ENCODE measurements at regions not wholly inside any gene's neighbourhood (a gene's known extent, or its start where the extent isn't known, plus 50 kb on each side); places are given as distances from the start of the nearest gene placed in this dataset.

DNA sequence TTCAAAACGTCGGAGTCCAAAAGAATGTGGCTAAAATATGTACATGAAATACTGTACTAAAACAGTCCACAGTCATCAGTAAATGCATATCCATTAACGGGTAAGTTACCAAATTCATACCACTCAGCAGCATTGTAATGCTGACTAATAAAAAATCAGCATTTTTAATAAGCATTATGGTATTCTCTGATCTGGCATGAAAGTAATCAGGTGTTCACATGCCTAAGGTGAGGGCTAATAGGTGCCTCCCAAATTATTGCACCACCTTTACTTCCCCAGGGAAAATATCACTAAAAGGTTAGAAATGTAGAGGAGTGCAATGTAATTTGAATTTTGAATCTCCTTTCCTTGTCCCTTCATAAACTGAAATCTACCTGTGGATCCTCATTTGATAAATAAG lies 69.6 kb upstream of the PTGS2 start:
- no peaks in the 10 kb centered on the region for H3K36me3 Mint-ChIP-seq (ENCODE audit: insufficient read depth)
- peaks cover 2% of the 10 kb centered on the region for H3K27me3 Mint-ChIP-seq (ENCODE audit: low read depth)
- H3K9me3 Mint-ChIP-seq: no peaks in the 10 kb centered on the region
- H3K4me1 Mint-ChIP-seq (ENCODE audit: low read depth): no peaks in the 10 kb centered on the region
- H3K4me3 Mint-ChIP-seq: no peak overlapping the region
- DNase-seq (no peak), ATAC-seq (no peak)

DNA sequence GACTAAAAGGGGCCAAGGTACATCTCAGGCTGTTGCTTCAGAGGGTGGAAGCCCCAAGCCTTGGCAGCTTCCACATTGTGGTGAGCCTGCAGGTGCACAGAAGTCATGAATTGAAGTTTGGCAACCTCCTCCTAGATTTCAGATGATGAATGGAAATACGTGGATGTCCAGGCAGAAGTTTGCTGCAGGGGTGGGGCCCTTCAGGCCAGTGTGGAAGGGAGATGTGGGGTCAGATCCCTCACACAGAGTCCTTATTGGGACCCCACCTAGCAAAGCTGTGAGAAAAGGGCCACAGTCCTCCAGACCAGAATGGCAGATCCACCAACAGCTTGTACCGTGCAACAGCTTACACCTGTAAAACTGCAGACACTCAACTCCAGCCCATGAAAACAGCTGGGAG lies 67.4 kb upstream of the PTGS2 start:
- DNase-seq (no peak), ATAC-seq (no peak)
- Mint-ChIP-seq H3K9me3 (no peaks in the 10 kb centered on the region), H3K4me3 (no peak overlapping the region), H3K36me3 (ENCODE audit: insufficient read depth) (no peaks in the 10 kb centered on the region), H3K4me1 (ENCODE audit: low read depth) (no peaks in the 10 kb centered on the region), H3K27me3 (ENCODE audit: low read depth) (peaks cover 2% of the 10 kb centered on the region)

DNA sequence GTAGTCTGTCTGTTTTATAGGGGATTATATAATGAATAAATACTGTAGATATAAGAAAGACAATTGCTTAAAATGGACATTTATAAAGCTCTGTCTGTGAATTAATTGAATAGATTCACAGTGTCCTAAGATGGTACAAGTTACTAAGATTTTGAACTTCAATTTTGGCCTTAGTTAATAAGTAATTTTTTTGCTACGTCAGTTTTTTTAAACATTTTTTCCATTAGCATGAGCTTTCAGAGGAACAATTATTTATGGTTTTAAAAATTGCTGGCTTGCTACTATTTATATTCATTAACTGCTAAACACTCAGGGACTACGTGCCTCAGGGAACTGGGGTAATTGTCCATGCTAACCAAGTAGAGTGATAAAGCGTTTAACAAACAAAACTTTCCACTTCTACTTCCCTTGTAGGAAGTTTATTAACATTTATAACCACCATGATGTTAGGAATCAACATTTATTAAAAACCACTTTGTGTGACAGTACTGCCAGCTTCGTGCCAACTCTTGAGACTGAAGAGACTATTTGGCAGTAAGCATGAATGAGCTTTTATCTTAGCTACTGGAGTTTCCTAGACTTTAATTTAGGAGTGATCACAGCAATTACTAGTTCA lies 65.4 kb upstream of the PTGS2 start:
- no peaks in the 10 kb centered on the region for H3K9me3 Mint-ChIP-seq
- H3K4me3 Mint-ChIP-seq: no peak overlapping the region
- H3K36me3 Mint-ChIP-seq (ENCODE audit: insufficient read depth): no peaks in the 10 kb centered on the region
- ATAC-seq: no peak
- DNase-seq: no peak
- no peaks in the 10 kb centered on the region for H3K4me1 Mint-ChIP-seq (ENCODE audit: low read depth)
- H3K27me3 Mint-ChIP-seq (ENCODE audit: low read depth): peaks cover 2% of the 10 kb centered on the region

DNA sequence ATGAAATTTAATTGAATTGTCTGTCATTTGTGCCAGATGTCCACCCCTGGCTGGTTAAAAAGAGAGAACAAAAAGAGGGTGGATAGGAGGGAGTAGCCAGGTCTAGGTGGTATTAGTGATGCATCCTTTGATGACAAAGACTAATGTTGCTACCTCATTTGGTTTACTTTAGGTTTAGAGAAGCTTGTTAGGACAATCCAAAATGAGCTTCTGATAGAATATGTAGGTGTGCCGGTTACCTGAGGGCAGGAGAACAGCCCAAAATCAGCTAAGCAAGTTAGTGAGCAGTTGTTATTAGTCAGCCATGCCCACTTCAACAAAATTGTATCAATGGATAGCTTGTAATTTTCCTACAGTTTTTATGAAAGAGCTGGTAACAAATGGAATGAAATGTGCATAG lies 61.4 kb upstream of the PTGS2 start:
- DNase-seq (no peak), ATAC-seq (no peak)
- no peaks in the 10 kb centered on the region for H3K36me3 Mint-ChIP-seq (ENCODE audit: insufficient read depth)
- H3K4me1 Mint-ChIP-seq (ENCODE audit: low read depth): peaks cover 10% of the 10 kb centered on the region
- no peaks in the 10 kb centered on the region for H3K9me3 Mint-ChIP-seq
- H3K27me3 Mint-ChIP-seq (ENCODE audit: low read depth): no peaks in the 10 kb centered on the region
- no peak overlapping the region for H3K4me3 Mint-ChIP-seq

DNA sequence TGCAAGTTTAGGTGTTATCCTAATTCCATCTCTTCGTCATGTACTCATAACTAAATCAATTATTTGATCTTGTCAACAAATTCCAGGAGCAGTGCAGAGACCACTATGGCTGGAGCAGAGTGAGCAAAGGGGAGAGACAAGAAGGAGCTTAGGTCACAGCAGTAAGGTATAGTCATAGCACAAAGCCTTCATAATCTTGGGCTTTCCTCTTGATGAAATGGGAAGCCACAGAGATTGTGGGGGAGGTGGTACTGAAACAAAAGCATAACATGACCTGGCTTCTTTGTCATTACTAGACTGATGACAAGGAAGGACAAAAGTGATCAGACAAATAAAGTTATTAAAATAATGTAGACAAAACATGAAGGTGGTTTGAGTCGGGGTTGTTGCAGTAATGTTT lies 60.1 kb upstream of the PTGS2 start:
- H3K4me1 Mint-ChIP-seq (ENCODE audit: low read depth): peaks cover 10% of the 10 kb centered on the region
- ATAC-seq: peak; percentile 49 to 66
- no peaks in the 10 kb centered on the region for H3K9me3 Mint-ChIP-seq
- H3K27me3 Mint-ChIP-seq (ENCODE audit: low read depth): no peaks in the 10 kb centered on the region
- H3K4me3 Mint-ChIP-seq: no peak overlapping the region
- DNase-seq: no peak
- no peaks in the 10 kb centered on the region for H3K36me3 Mint-ChIP-seq (ENCODE audit: insufficient read depth)

DNA sequence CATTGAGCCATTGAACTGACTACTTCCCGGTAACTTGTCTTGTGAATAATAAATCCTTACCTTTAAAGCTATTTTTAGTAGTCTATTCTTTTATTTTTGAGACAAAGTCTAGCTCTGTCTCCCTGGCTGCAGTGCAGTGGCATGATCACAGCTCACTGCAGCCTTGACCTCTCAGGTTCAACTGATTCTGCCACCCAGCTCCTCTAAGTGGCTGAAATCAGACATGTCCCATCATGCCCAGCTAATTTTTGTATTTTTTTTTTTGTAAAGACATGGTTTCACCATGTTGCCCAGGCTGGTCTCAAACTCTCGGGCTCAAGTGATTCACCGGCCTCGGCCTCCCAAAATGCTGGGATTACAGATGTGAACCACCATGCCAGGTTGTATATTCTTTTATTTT lies 59.3 kb upstream of the PTGS2 start:
- DNase-seq (no peak), ATAC-seq (no peak)
- Mint-ChIP-seq H3K27me3 (ENCODE audit: low read depth) (no peaks in the 10 kb centered on the region), H3K36me3 (ENCODE audit: insufficient read depth) (no peaks in the 10 kb centered on the region), H3K9me3 (no peaks in the 10 kb centered on the region), H3K4me1 (ENCODE audit: low read depth) (peaks cover 10% of the 10 kb centered on the region), H3K4me3 (no peak overlapping the region)

DNA sequence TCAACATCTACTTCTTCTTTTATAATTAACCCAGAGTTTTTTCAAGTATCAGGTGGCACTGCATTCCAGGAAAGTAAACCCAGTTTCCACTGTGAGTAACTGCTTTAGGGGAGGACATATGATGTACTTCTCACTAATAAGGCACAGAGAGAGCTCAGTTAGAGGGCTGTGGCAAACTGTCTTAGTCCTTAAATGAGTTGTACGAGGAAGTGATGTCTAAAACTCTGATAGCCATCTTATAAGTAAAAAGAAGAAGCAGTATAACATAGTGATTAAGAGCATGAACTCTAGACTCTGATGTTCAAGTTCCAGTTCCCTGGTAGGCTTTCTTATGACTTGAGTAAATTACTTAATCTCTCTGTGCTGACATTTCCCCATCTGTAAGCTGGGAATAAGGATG lies 58.7 kb upstream of the PTGS2 start:
- no peak for DNase-seq
- Mint-ChIP-seq H3K4me3 (no peak overlapping the region), H3K4me1 (ENCODE audit: low read depth) (peaks cover 10% of the 10 kb centered on the region), H3K9me3 (no peaks in the 10 kb centered on the region), H3K27me3 (ENCODE audit: low read depth) (no peaks in the 10 kb centered on the region), H3K36me3 (ENCODE audit: insufficient read depth) (no peaks in the 10 kb centered on the region)
- ATAC-seq: peak; percentile 82 to 85

DNA sequence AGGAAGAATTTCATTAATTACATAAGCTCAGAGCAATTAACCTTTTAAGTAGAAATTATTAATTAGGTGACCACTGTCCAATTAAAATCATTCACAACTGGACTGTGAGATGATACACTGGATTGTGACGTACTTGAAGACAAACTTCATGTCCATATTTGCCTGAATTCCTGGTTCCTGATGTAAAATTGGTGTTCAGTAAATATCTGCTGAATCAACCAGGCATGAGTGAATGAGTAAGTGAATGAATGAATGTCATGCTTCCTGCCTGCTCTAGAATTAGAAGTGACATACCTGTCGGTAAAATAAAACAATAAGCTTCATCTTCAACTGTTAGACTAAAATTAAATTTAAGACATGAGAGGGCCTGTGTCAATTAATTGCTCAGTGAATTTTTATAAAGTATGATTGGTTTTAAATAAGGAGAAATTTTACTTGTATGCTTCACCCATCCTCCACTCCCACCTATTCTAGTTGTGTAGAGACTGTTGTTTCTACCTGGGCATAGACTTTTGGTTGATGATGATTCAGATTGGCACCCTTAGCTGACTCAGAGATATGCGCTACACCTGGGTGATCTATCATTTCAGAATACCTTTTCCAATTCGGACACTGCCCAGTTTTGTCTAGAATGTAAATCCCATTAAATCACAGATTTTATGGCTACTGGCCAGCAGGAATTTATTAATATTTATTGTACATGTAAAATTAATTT lies 56.9 kb upstream of the PTGS2 start:
- no peak for ATAC-seq
- no peak for DNase-seq
- no peaks in the 10 kb centered on the region for H3K9me3 Mint-ChIP-seq
- no peak overlapping the region for H3K4me3 Mint-ChIP-seq
- no peaks in the 10 kb centered on the region for H3K36me3 Mint-ChIP-seq (ENCODE audit: insufficient read depth)
- no peaks in the 10 kb centered on the region for H3K27me3 Mint-ChIP-seq (ENCODE audit: low read depth)
- H3K4me1 Mint-ChIP-seq (ENCODE audit: low read depth): peaks cover 10% of the 10 kb centered on the region

DNA sequence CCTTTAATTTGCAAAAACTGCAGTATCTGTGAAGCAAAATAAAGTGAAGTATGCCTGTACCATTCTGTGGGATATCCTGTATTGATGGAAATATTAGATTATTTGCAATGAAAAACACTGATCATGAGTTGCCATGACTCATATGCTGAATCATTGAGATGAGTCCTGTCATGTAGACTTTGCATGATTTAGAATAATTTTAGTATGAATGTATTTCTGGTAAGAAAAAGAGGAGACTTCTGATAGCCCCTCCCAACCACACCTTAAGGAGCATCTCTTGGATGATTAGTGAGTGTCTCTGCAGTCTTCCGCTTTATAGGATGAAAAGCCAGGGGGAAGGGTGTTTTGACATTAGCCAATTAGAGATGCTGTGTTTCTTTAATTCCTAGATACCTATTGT lies 55.2 kb upstream of the PTGS2 start:
- no peaks in the 10 kb centered on the region for H3K9me3 Mint-ChIP-seq
- peaks cover 10% of the 10 kb centered on the region for H3K4me1 Mint-ChIP-seq (ENCODE audit: low read depth)
- no peak for ATAC-seq
- H3K4me3 Mint-ChIP-seq: no peak overlapping the region
- DNase-seq: no peak
- no peaks in the 10 kb centered on the region for H3K36me3 Mint-ChIP-seq (ENCODE audit: insufficient read depth)
- H3K27me3 Mint-ChIP-seq (ENCODE audit: low read depth): peaks cover 4% of the 10 kb centered on the region

DNA sequence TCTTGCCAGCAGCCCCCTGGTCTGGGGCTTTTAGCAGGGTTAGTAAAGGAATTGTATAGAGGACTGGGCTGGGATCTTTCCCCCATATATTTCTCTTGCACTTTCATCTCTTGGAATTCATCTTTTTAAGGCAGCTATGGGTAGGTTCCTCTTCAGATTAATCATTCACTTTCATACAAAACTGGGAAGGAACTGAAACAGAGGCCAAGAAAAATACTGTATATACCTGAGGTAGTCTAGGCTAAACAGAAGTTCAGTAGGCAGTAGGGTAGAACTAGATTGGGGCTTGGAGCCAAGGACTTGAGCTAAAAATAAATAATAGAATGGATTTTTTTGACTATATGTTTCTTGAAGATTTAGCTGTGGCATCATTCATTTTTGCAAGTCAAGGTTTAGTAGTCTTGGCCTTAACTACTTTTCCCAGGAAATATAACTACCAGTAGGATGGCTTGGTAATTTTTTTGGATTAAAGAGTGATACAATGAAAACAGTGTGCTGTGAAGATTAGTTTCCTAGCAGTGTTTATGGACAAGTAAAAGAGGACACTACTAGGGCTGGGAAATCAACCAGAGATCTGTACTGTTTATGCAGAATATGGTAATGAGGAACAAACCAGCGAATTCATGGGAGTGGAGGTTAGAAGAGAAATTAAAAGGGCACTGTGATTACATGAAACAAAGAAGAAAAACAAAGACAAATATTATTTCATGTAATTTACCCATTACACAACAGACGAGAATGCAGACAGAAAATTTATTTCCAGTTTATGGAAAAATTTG lies 50.9 kb upstream of the PTGS2 start:
- Mint-ChIP-seq H3K36me3 (ENCODE audit: insufficient read depth) (no peaks in the 10 kb centered on the region), H3K27me3 (ENCODE audit: low read depth) (peaks cover 4% of the 10 kb centered on the region), H3K9me3 (no peaks in the 10 kb centered on the region), H3K4me3 (no peak overlapping the region), H3K4me1 (ENCODE audit: low read depth) (no peaks in the 10 kb centered on the region)
- ATAC-seq (no peak), DNase-seq (no peak)
